ENCODE measurements at regions not wholly inside any gene's neighbourhood (a gene's known extent, or its start where the extent isn't known, plus 50 kb on each side); places are given as distances from the start of the nearest gene placed in this dataset.

DNA sequence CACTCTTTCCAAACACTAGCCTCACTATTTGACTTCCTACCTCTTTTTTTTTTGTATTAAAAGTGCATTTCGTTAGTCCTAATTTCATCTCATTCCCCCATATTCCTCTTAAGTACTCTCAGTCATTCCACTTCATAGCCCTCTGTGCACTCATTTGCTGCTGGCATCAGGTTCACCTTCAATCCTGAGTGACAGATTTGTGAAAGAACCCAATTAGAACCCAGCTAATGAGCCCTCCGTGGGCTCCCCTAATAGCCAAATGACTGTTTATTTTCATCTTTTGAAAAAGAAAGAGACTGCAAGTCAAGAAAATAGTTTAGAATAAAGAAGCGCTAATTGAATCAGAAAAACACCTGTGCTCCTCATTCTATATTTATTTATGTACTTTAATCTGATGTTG lies 512.1 kb upstream of the LRATD1 start:
- H2AFZ ChIP-seq (replicated peaks): no peak overlapping the region
- TF ChIP-seq, protein P1, sequence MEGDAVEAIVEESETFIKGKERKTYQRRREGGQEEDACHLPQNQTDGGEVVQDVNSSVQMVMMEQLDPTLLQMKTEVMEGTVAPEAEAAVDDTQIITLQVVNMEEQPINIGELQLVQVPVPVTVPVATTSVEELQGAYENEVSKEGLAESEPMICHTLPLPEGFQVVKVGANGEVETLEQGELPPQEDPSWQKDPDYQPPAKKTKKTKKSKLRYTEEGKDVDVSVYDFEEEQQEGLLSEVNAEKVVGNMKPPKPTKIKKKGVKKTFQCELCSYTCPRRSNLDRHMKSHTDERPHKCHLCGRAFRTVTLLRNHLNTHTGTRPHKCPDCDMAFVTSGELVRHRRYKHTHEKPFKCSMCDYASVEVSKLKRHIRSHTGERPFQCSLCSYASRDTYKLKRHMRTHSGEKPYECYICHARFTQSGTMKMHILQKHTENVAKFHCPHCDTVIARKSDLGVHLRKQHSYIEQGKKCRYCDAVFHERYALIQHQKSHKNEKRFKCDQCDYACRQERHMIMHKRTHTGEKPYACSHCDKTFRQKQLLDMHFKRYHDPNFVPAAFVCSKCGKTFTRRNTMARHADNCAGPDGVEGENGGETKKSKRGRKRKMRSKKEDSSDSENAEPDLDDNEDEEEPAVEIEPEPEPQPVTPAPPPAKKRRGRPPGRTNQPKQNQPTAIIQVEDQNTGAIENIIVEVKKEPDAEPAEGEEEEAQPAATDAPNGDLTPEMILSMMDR (IDR thresholded peaks at IDR 0.05): no peak
- TF ChIP-seq EZH2 (IDR thresholded peaks at IDR 0.05): no peak
- TF ChIP-seq EZH2phosphoT487 (IDR thresholded peaks at IDR 0.05): no peak
- H3K9ac ChIP-seq: no peak overlapping the region
- H3K36me3 ChIP-seq: no peaks in the 10 kb centered on the region
- no peaks in the 10 kb centered on the region for H4K20me1 ChIP-seq (ENCODE audit: low read depth)
- no peaks in the 10 kb centered on the region for H3K36me3 Mint-ChIP-seq
- no peak overlapping the region for H3K4me3 Mint-ChIP-seq
- no peaks in the 10 kb centered on the region for H3F3A ChIP-seq (ENCODE audit: low read depth)
- H3K9me3 Mint-ChIP-seq: no peaks in the 10 kb centered on the region
- no peaks in the 10 kb centered on the region for H3K27me3 Mint-ChIP-seq (ENCODE audit: insufficient read depth, low read depth)
- H3K4me3 ChIP-seq: no peak overlapping the region
- no peaks in the 10 kb centered on the region for H3K79me2 ChIP-seq (ENCODE audit: low read depth)
- no peak overlapping the region for H3K27ac ChIP-seq
- H3K4me2 ChIP-seq: no peak overlapping the region
- DNase-seq (ENCODE audit: low spot score): peak; percentile 6
- no peaks in the 10 kb centered on the region for H3K4me1 Mint-ChIP-seq
- H3K27me3 ChIP-seq: no peaks in the 10 kb centered on the region
- H3K27ac Mint-ChIP-seq: no peak overlapping the region
- H3K4me1 ChIP-seq: no peaks in the 10 kb centered on the region
- H3K9me3 ChIP-seq (ENCODE audit: low read depth): no peaks in the 10 kb centered on the region

DNA sequence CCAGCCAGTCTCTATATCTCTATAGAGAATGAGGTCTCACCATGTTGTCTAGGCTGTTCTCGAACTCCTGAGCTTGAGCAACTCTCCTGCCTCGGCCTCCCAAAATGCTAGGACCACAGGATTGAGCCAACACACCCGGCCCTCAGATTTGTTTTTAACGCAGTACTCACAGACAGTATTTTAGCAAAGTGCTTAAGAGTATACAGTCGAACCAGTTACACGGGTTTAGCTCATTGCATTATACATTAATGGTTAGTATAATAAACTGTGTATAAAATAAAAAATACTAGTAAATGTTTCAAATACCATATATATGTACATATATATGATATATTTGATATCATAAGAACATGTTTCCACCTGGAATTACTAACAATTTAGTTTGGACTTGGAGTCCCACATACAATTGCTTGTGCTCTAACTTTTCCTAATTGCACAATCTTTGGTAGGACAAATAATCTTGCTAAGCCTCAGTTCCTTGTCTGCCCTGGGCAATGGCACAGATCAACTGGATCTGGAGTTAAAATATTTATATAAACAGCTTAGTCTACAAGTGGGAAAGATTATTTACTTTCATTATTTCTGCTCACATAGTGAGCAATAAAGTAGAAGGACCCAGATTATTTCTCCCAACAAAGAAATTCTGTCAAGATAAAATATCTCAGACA lies 508.9 kb upstream of the LRATD1 start:
- Mint-ChIP-seq H3K9me3 (no peaks in the 10 kb centered on the region), H3K36me3 (no peaks in the 10 kb centered on the region), H3K4me3 (no peak overlapping the region), H3K4me1 (no peaks in the 10 kb centered on the region), H3K27me3 (ENCODE audit: insufficient read depth, low read depth) (peaks cover 2% of the 10 kb centered on the region), H3K27ac (no peak overlapping the region)
- DNase-seq (ENCODE audit: low spot score): no peak
- no peaks in the 10 kb centered on the region for H3F3A ChIP-seq (ENCODE audit: low read depth)
- no peaks in the 10 kb centered on the region for H3K79me2 ChIP-seq (ENCODE audit: low read depth)
- H3K4me1 ChIP-seq: no peaks in the 10 kb centered on the region
- H2AFZ ChIP-seq (replicated peaks): no peak overlapping the region
- no peak overlapping the region for H3K4me2 ChIP-seq
- H3K27ac ChIP-seq: no peak overlapping the region
- no peaks in the 10 kb centered on the region for H4K20me1 ChIP-seq (ENCODE audit: low read depth)
- no peaks in the 10 kb centered on the region for H3K27me3 ChIP-seq
- H3K36me3 ChIP-seq: no peaks in the 10 kb centered on the region
- H3K4me3 ChIP-seq: no peak overlapping the region
- TF ChIP-seq, protein P1 (IDR thresholded peaks at IDR 0.05): no peak
- TF ChIP-seq EZH2phosphoT487 (IDR thresholded peaks at IDR 0.05) (no peak), EZH2 (IDR thresholded peaks at IDR 0.05) (no peak)
- H3K9ac ChIP-seq: no peak overlapping the region
- H3K9me3 ChIP-seq (ENCODE audit: low read depth): no peaks in the 10 kb centered on the region

DNA sequence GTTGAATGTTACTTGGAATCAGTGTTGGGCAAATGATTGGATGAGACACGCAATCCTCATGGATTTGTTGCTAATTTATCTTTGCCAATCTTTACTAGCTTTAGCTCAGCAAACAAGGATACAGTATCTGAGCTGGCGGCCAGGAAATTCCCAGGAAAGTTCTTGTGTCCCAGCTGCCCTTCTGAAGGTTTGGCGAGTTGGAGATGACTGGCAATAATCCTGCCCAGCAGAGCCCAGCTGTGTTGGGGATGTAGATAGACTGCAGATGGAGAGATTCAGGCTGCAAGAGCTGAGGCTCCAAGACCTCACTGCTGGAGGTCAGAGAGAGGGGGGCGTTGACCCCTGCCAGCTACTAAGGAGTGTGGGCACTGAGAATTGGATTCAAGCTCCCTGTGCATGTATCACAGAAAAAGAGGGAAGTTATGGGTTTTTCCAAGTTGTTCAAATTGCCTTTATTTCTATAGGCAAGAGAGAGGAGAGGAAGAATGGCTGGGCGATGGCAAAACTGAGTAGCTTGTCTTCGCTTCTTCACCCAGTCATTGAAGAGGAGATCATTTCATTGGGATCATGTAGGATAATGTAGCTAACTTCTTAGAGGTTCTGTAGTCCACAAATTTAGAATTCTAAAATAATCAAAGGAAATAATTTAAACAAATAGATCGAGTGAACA lies 506.8 kb upstream of the LRATD1 start:
- Mint-ChIP-seq H3K27me3 (ENCODE audit: insufficient read depth, low read depth) (peaks cover 2% of the 10 kb centered on the region), H3K36me3 (no peaks in the 10 kb centered on the region), H3K27ac (no peak overlapping the region), H3K4me1 (no peaks in the 10 kb centered on the region), H3K4me3 (no peak overlapping the region), H3K9me3 (no peaks in the 10 kb centered on the region)
- Histone ChIP-seq H3K4me1 (no peaks in the 10 kb centered on the region), H4K20me1 (ENCODE audit: low read depth) (no peaks in the 10 kb centered on the region), H3K27me3 (no peaks in the 10 kb centered on the region), H3K36me3 (no peaks in the 10 kb centered on the region), H3K79me2 (ENCODE audit: low read depth) (no peaks in the 10 kb centered on the region), H3K4me2 (no peak overlapping the region), H3K9ac (no peak overlapping the region), H3F3A (ENCODE audit: low read depth) (no peaks in the 10 kb centered on the region), H2AFZ (replicated peaks) (no peak overlapping the region), H3K4me3 (no peak overlapping the region), H3K27ac (no peak overlapping the region), H3K9me3 (ENCODE audit: low read depth) (no peaks in the 10 kb centered on the region)
- TF ChIP-seq, protein P1 (IDR thresholded peaks at IDR 0.05): no peak
- TF ChIP-seq EZH2phosphoT487 (IDR thresholded peaks at IDR 0.05) (no peak), EZH2 (IDR thresholded peaks at IDR 0.05) (no peak)
- no peak for DNase-seq (ENCODE audit: low spot score)
